SIG-M5 treated with dmso at 0.1 percent for 504 hours (cell line): ENCODE measurements at regions not wholly inside any gene's neighbourhood (a gene's known extent, or its start where the extent isn't known, plus 50 kb on each side); places are given as distances from the start of the nearest gene placed in this dataset.
"Not testable (repeated sequence)": the region's sequence is repeated elsewhere in the genome, so short reads cannot be mapped to it uniquely, and the experiment has no call there.

ENCODE experiments used
- DNase-seq: peaks from one replicate; lab custom pipeline; 2025; ENCODE audit not compliant: unreplicated experiment; lab: John Stamatoyannopoulos, UW

GRCh38 chr16:17032332-17032731, 438.4 kb downstream of the XYLT1 start:
- no peak for DNase-seq

- DNase-seq: no peak
Measured at GRCh38 chr16:17034477-17035252, 436.1 kb downstream of the XYLT1 start.

- DNase-seq: no peak
Measured at GRCh38 chr16:17037499-17037898, 433.3 kb downstream of the XYLT1 start.

GRCh38 chr16:17038415-17038814, 432.3 kb downstream of the XYLT1 start:
- no peak for DNase-seq

GRCh38 chr16:17049109-17049508, 421.7 kb downstream of the XYLT1 start:
- not testable (repeated sequence) for DNase-seq

- no peak for DNase-seq
Measured at GRCh38 chr16:17050468-17050867, 420.3 kb downstream of the XYLT1 start.
